Fibroblast of lung (primary cell): ENCODE measurements at regions not wholly inside any gene's neighbourhood (a gene's known extent, or its start where the extent isn't known, plus 50 kb on each side); places are given as distances from the start of the nearest gene placed in this dataset.
A peak's percentile ranks its signal among the peaks of the same experiment; 100 is the strongest.

ENCODE experiments used
- DNase-seq, 2 donors: peaks; one replicate each; pipeline versions ENCODE4 v3.0.0 to v3.0.0-alpha.2; 2010; ENCODE audit warnings: low read depth in 2 of 2
- H2AFZ ChIP-seq: 2 replicates; pipeline ENCODE4 v1.5.1; 2012; ENCODE audit warnings: low read length, control low read depth, inconsistent platforms
- H3K27ac ChIP-seq: 2 replicates; pipeline ENCODE4 v1.5.1; 2011; ENCODE audit warnings: low read length, control low read depth; ENCODE audit not compliant: insufficient read depth
- H3K27me3 ChIP-seq: 2 replicates; pipeline ENCODE4 v1.5.1; 2011; ENCODE audit warnings: mild to moderate bottlenecking, low read length; ENCODE audit not compliant: control insufficient read depth, insufficient read depth
- H3K36me3 ChIP-seq: 2 replicates; pipeline ENCODE4 v1.5.1; 2011; ENCODE audit warnings: low read length; ENCODE audit not compliant: control insufficient read depth, insufficient read depth
- H3K4me1 ChIP-seq: 2 replicates; pipeline ENCODE4 v1.5.1; 2011; ENCODE audit warnings: low read length; ENCODE audit not compliant: control insufficient read depth, insufficient read depth; ENCODE audit errors: extremely low read depth
- H3K4me2 ChIP-seq: 2 replicates; pipeline ENCODE4 v1.5.1; 2011; ENCODE audit warnings: low read length, control low read depth; ENCODE audit not compliant: insufficient read depth; ENCODE audit errors: extremely low read depth
- H3K4me3 ChIP-seq, 4 experiments: fragments of 200-600 bp in 1 of 4; sonication (generic) in 1 of 4; replicated peaks in 1 of 4; 2 replicates each; pipeline ENCODE4 v1.5.1; 2011 to 2016; ENCODE audit warnings: low read length in 4 of 4, low read depth in 3 of 4, mild to moderate bottlenecking in 3 of 4, control low read depth in 2 of 4, inconsistent platforms in 1 of 4, mixed read lengths in 1 of 4; ENCODE audit not compliant: insufficient read depth in 1 of 4; ENCODE audit errors: control extremely low read depth in 1 of 4
- H3K79me2 ChIP-seq: 2 replicates; pipeline ENCODE4 v1.5.1; 2012; ENCODE audit warnings: mild to moderate bottlenecking, low read length, inconsistent platforms; ENCODE audit not compliant: control insufficient read depth, insufficient read depth
- H3K9ac ChIP-seq: 2 replicates; pipeline ENCODE4 v1.5.1; 2011; ENCODE audit warnings: mild to moderate bottlenecking, low read length, control low read depth; ENCODE audit not compliant: insufficient read depth
- H3K9me3 ChIP-seq: 2 replicates; pipeline ENCODE4 v1.5.1; 2012; ENCODE audit warnings: low read depth, low read length; ENCODE audit not compliant: control insufficient read depth, insufficient read depth
- H4K20me1 ChIP-seq: 2 replicates; pipeline ENCODE4 v1.5.1; 2011; ENCODE audit warnings: low read length; ENCODE audit not compliant: control insufficient read depth, insufficient read depth; ENCODE audit errors: extremely low read depth
- CTCF ChIP-seq, 2 donors: IDR thresholded peaks in 1 of 2; conservative IDR thresholded peaks in 1 of 2; 1 replicate in 1 of 2; 2 replicates in 1 of 2; pipeline ENCODE4 v1.5.1; 2011 to 2012; ENCODE audit warnings: low read length in 2 of 2, control low read depth in 1 of 2, inconsistent platforms in 1 of 2, low read depth in 1 of 2, mild to moderate bottlenecking in 1 of 2
- EZH2 ChIP-seq: IDR thresholded peaks from 2 replicates; pipeline ENCODE4 v1.5.1; 2012; ENCODE audit warnings: low read length, control low read depth, mild to moderate bottlenecking; ENCODE audit errors: missing control alignments

DNA sequence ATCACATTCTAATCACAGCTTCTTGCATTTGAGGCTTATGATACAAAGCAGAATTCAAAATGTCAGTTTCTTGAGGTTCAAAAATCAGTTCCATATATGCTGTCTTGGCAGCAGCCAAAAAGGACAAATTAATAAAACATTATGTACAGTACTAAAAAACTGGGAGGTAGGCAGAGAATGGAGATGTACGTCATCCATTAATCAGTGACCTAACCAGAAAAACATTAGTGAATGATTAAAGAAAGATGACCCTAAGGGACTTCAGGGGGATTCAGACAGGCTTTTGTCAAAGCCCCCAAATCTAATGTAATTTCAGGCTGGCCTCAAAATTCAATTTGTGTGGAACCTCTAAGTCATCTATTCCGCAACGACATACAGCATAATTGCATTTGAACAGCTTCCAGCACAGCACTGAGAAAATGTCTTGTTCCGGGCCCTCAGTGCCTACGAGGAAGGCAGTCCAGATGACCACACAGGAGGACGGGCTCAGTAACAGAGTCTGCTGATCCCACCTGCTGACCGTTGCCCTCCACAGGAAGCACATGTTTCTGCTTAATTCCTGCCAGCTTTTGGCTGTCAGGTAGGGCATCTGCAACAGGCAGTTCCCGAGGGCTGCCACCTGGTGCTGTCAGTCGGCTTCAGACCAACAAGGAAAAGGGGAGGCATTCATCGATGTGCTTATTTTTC is 83.8 kb upstream of the HHIP start:
- TF ChIP-seq EZH2 (no peak), CTCF (conservative IDR thresholded peaks at IDR 0.05 in 1 of 2, IDR thresholded peaks at IDR 0.05 in 1 of 2; ENCODE audit: low read depth in 1 of 2, low read length in 2 of 2) (no peak)
- no peaks in the 10 kb centered on the region for H4K20me1 ChIP-seq
- no peaks in the 10 kb centered on the region for H3K36me3 ChIP-seq
- no peak overlapping the region for H3K4me3 ChIP-seq
- no peaks in the 10 kb centered on the region for H3K9me3 ChIP-seq
- no peaks in the 10 kb centered on the region for H3K4me1 ChIP-seq
- no peak overlapping the region for H3K27ac ChIP-seq
- H3K4me2 ChIP-seq: no peak overlapping the region
- H3K9ac ChIP-seq: no peak overlapping the region
- DNase-seq: no peak
- no peaks in the 10 kb centered on the region for H3K79me2 ChIP-seq
- H2AFZ ChIP-seq: peak overlapping the region; percentile 4
- H3K27me3 ChIP-seq: no peaks in the 10 kb centered on the region

- peak in 1 of 2 donors; percentile 59 for DNase-seq
- TF ChIP-seq EZH2 (no peak), CTCF (conservative IDR thresholded peaks at IDR 0.05 in 1 of 2, IDR thresholded peaks at IDR 0.05 in 1 of 2; ENCODE audit: low read depth in 1 of 2, low read length in 2 of 2) (no peak)
These were observed 81.6 kb upstream of the HHIP start for GRCh38 chr4:144564358-144564757.

DNA sequence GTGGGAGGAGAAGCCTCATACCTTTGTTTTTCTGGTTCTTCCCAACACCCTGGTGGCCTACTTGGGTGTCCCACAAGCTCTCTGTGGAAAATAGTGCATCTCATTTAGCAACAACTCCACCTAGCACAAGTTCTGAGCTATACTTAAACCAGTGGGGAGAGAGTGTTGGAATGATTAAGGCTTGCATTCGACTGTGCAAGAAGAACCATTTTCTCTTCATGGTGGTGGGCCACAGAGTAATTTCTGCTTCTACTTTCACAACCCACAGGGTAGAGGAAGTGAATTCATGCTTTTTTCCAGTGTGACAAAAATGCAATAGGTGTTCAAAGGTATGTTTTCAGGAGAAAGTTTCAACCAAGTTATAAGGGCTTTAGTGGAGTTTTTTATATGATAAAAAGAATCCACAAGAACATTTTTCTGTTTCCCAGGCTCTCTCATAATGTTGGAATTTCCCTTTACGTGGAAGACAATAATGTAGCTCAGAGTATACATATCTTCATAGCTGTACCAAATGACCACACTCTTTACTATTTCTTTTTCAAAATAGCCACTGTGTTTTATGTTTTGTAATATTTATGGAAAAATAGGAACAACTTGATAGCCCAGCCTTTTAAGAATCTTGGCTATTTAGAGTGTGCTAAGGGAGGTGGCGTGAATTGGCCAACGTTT is 80.3 kb upstream of the HHIP start:
- H3K4me1 ChIP-seq: no peaks in the 10 kb centered on the region
- H3K27ac ChIP-seq: no peak overlapping the region
- no peaks in the 10 kb centered on the region for H3K36me3 ChIP-seq
- no peak overlapping the region for H2AFZ ChIP-seq
- DNase-seq: peak in 1 of 2 donors; percentile 36
- H3K9ac ChIP-seq: no peak overlapping the region
- H3K4me2 ChIP-seq: no peak overlapping the region
- H3K27me3 ChIP-seq: no peaks in the 10 kb centered on the region
- no peaks in the 10 kb centered on the region for H4K20me1 ChIP-seq
- H3K79me2 ChIP-seq: no peaks in the 10 kb centered on the region
- no peak overlapping the region for H3K4me3 ChIP-seq
- H3K9me3 ChIP-seq: no peaks in the 10 kb centered on the region
- no peak for TF ChIP-seq EZH2
- no peak for TF ChIP-seq CTCF (conservative IDR thresholded peaks at IDR 0.05 in 1 of 2, IDR thresholded peaks at IDR 0.05 in 1 of 2; ENCODE audit: low read depth in 1 of 2, low read length in 2 of 2)

More at GRCh38 chr4:144564358-144564757, 81.6 kb upstream of the HHIP start:
- no peaks in the 10 kb centered on the region for H3K4me1 ChIP-seq
- no peaks in the 10 kb centered on the region for H3K27me3 ChIP-seq
- no peak overlapping the region for H3K9ac ChIP-seq
- H3K4me2 ChIP-seq: no peak overlapping the region
- H3K4me3 ChIP-seq: no peak overlapping the region
- H3K36me3 ChIP-seq: no peaks in the 10 kb centered on the region
- H3K79me2 ChIP-seq: no peaks in the 10 kb centered on the region
- H3K27ac ChIP-seq: no peak overlapping the region
- no peak overlapping the region for H2AFZ ChIP-seq
- no peaks in the 10 kb centered on the region for H3K9me3 ChIP-seq
- H4K20me1 ChIP-seq: no peaks in the 10 kb centered on the region
